ENCODE measurements at regions not wholly inside any gene's neighbourhood (a gene's known extent, or its start where the extent isn't known, plus 50 kb on each side); places are given as distances from the start of the nearest gene placed in this dataset.

GRCh38 chr12:81950871-81951270 lies 191.7 kb upstream of the PPFIA2 start:
- TF ChIP-seq JUND (IDR thresholded peaks at IDR 0.05) (no peak), RXRA (IDR thresholded peaks at IDR 0.05) (no peak), RAD21 (IDR thresholded peaks at IDR 0.05) (no peak)
- TF ChIP-seq, protein P1, sequence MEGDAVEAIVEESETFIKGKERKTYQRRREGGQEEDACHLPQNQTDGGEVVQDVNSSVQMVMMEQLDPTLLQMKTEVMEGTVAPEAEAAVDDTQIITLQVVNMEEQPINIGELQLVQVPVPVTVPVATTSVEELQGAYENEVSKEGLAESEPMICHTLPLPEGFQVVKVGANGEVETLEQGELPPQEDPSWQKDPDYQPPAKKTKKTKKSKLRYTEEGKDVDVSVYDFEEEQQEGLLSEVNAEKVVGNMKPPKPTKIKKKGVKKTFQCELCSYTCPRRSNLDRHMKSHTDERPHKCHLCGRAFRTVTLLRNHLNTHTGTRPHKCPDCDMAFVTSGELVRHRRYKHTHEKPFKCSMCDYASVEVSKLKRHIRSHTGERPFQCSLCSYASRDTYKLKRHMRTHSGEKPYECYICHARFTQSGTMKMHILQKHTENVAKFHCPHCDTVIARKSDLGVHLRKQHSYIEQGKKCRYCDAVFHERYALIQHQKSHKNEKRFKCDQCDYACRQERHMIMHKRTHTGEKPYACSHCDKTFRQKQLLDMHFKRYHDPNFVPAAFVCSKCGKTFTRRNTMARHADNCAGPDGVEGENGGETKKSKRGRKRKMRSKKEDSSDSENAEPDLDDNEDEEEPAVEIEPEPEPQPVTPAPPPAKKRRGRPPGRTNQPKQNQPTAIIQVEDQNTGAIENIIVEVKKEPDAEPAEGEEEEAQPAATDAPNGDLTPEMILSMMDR (IDR thresholded peaks at IDR 0.05; ENCODE audit: low read depth, low read length, missing input control) = no peak
- TF ChIP-seq, protein P2, sequence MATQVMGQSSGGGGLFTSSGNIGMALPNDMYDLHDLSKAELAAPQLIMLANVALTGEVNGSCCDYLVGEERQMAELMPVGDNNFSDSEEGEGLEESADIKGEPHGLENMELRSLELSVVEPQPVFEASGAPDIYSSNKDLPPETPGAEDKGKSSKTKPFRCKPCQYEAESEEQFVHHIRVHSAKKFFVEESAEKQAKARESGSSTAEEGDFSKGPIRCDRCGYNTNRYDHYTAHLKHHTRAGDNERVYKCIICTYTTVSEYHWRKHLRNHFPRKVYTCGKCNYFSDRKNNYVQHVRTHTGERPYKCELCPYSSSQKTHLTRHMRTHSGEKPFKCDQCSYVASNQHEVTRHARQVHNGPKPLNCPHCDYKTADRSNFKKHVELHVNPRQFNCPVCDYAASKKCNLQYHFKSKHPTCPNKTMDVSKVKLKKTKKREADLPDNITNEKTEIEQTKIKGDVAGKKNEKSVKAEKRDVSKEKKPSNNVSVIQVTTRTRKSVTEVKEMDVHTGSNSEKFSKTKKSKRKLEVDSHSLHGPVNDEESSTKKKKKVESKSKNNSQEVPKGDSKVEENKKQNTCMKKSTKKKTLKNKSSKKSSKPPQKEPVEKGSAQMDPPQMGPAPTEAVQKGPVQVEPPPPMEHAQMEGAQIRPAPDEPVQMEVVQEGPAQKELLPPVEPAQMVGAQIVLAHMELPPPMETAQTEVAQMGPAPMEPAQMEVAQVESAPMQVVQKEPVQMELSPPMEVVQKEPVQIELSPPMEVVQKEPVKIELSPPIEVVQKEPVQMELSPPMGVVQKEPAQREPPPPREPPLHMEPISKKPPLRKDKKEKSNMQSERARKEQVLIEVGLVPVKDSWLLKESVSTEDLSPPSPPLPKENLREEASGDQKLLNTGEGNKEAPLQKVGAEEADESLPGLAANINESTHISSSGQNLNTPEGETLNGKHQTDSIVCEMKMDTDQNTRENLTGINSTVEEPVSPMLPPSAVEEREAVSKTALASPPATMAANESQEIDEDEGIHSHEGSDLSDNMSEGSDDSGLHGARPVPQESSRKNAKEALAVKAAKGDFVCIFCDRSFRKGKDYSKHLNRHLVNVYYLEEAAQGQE (IDR thresholded peaks at IDR 0.05) = no peak
